Activated CD4-positive, alpha-beta T cell treated with anti-CD3 and anti-CD28 coated beads for 36 hours (primary cell): ENCODE measurements at regions not wholly inside any gene's neighbourhood (a gene's known extent, or its start where the extent isn't known, plus 50 kb on each side); places are given as distances from the start of the nearest gene placed in this dataset.
"Not testable (repeated sequence)": the region's sequence is repeated elsewhere in the genome, so short reads cannot be mapped to it uniquely, and the experiment has no call there.

Experiments
- ATAC-seq: fragments of 200-7000 bp; cut with Tn5 transposase; one replicate; pipeline ENCODE4 v1.10.0; 2021; ENCODE audit warnings: mild to moderate bottlenecking, moderate library complexity
- CTCF ChIA-PET: fragments of 350-600 bp; sonication (Branson Sonifier 250); formaldehyde crosslinking; loops from one replicate; lab custom pipeline; 2021; ENCODE audit warnings: antibody characterized with exemption; lab: Charles Lee
- POLR2A ChIA-PET: fragments of 350-600 bp; sonication (Branson Sonifier 250); formaldehyde crosslinking; loops from one replicate; lab custom pipeline; 2021; ENCODE audit warnings: antibody characterized with exemption, inconsistent platforms; lab: Charles Lee
- DNase-seq: peaks from one replicate; pipeline ENCODE4 v3.0.0-alpha.2; 2020
- H3K27ac Mint-ChIP-seq: one replicate; pipeline ENCODE4 v1.8.0; 2021; ENCODE audit warnings: mixed read lengths
- H3K27me3 Mint-ChIP-seq: one replicate; pipeline ENCODE4 v1.8.0; 2021; ENCODE audit warnings: mixed read lengths
- H3K36me3 Mint-ChIP-seq: one replicate; pipeline ENCODE4 v1.8.0; 2021; ENCODE audit warnings: low read depth, mixed read lengths
- H3K4me1 Mint-ChIP-seq: one replicate; pipeline ENCODE4 v1.8.0; 2021; ENCODE audit warnings: mixed read lengths
- H3K4me3 Mint-ChIP-seq: one replicate; pipeline ENCODE4 v1.8.0; 2021; ENCODE audit warnings: mild to moderate bottlenecking, moderate library complexity, mixed read lengths
- H3K9me3 Mint-ChIP-seq: one replicate; pipeline ENCODE4 v1.8.0; 2021; ENCODE audit warnings: low read depth, mixed read lengths
- intact Hi-C, 2 experiments: fragments of 100-400 bp; cut with DNase I in 1 of 2; cut with micrococcal nuclease in 1 of 2; formaldehyde crosslinking; loops; one replicate each; pipeline versions ENCODE4 v1.14.2 to v1.15.1; 2022 to 2024; cut with DNase I, micrococcal nuclease

- ChIA-PET CTCF (no interaction called here), POLR2A (no interaction called here)
- Mint-ChIP-seq H3K9me3 (peaks cover 6% of the 10 kb centered on the region), H3K27ac (no peak overlapping the region), H3K4me3 (no peak overlapping the region), H3K27me3 (no peaks in the 10 kb centered on the region), H3K36me3 (no peaks in the 10 kb centered on the region), H3K4me1 (no peaks in the 10 kb centered on the region)
- ATAC-seq (no peak), DNase-seq (no peak)
- intact Hi-C loops = no loop called here
Measured at GRCh38 chrX:78603908-78604307, 55.2 kb downstream of the RTL3 start.

GRCh38 chrX:78595901-78596502 lies 63.1 kb downstream of the RTL3 start:
- no peak for ATAC-seq
- H3K9me3 Mint-ChIP-seq = peaks cover 13% of the 10 kb centered on the region
- ChIA-PET CTCF (interaction anchor here (0.9 kb wide), 2 partner anchors 54 to 486 kb away, joined by 3 read pairs; no protein-coding TSS in a partner anchor), POLR2A (no interaction called here)
- H3K27me3 Mint-ChIP-seq = no peaks in the 10 kb centered on the region
- peak; percentile 10 for DNase-seq
- no peaks in the 10 kb centered on the region for H3K36me3 Mint-ChIP-seq
- no peak overlapping the region for H3K27ac Mint-ChIP-seq
- no peak overlapping the region for H3K4me3 Mint-ChIP-seq
- intact Hi-C loops = loop anchor here in 1 of 2 experiments (10.0 kb wide), 1 partner anchor 489 kb away; no protein-coding TSS in a partner anchor
- H3K4me1 Mint-ChIP-seq = no peaks in the 10 kb centered on the region

- DNase-seq (no peak), ATAC-seq (no peak)
- Mint-ChIP-seq H3K36me3 (no peaks in the 10 kb centered on the region), H3K4me3 (no peak overlapping the region), H3K27me3 (no peaks in the 10 kb centered on the region), H3K27ac (no peak overlapping the region), H3K4me1 (no peaks in the 10 kb centered on the region), H3K9me3 (peaks cover 7% of the 10 kb centered on the region)
- intact Hi-C loops = loop anchor here in 1 of 2 experiments (10.0 kb wide), 1 partner anchor 491 kb away; no protein-coding TSS in a partner anchor
- ChIA-PET POLR2A (no interaction called here), CTCF (no interaction called here)
Measured at GRCh38 chrX:78593701-78594100, 65.4 kb downstream of the RTL3 start.

GRCh38 chrX:78592030-78592429 lies 67.1 kb downstream of the RTL3 start:
- H3K4me1 Mint-ChIP-seq = no peaks in the 10 kb centered on the region
- CTCF ChIA-PET = no interaction called here
- no peak overlapping the region for H3K27ac Mint-ChIP-seq
- H3K4me3 Mint-ChIP-seq = no peak overlapping the region
- H3K9me3 Mint-ChIP-seq = peaks cover 7% of the 10 kb centered on the region
- DNase-seq (no peak), ATAC-seq (no peak)
- POLR2A ChIA-PET = no interaction called here
- no peaks in the 10 kb centered on the region for H3K36me3 Mint-ChIP-seq
- no peaks in the 10 kb centered on the region for H3K27me3 Mint-ChIP-seq
- intact Hi-C loops = loop anchor here in 1 of 2 experiments (10.0 kb wide), 1 partner anchor 493 kb away; no protein-coding TSS in a partner anchor

GRCh38 chrX:78574306-78574705 lies 84.8 kb downstream of the RTL3 start:
- no peaks in the 10 kb centered on the region for H3K9me3 Mint-ChIP-seq
- ChIA-PET POLR2A (no interaction called here), CTCF (no interaction called here)
- H3K27me3 Mint-ChIP-seq = no peaks in the 10 kb centered on the region
- H3K36me3 Mint-ChIP-seq = no peaks in the 10 kb centered on the region
- H3K27ac Mint-ChIP-seq = no peak overlapping the region
- intact Hi-C loops = no loop called here
- ATAC-seq (no peak), DNase-seq (no peak)
- H3K4me1 Mint-ChIP-seq = peaks cover 5% of the 10 kb centered on the region
- H3K4me3 Mint-ChIP-seq = no peak overlapping the region

- Mint-ChIP-seq H3K27me3 (no peaks in the 10 kb centered on the region), H3K9me3 (no peaks in the 10 kb centered on the region), H3K36me3 (no peaks in the 10 kb centered on the region), H3K27ac (no peak overlapping the region), H3K4me1 (peaks cover 5% of the 10 kb centered on the region), H3K4me3 (no peak overlapping the region)
- intact Hi-C loops = no loop called here
- CTCF ChIA-PET = interaction anchor here (0.6 kb wide), 1 partner anchor 72 kb away, joined by 3 read pairs; no protein-coding TSS in a partner anchor
- ATAC-seq = no peak
- no peak for DNase-seq
- POLR2A ChIA-PET = no interaction called here
Measured at GRCh38 chrX:78573630-78574029, 85.5 kb downstream of the RTL3 start.

- intact Hi-C loops = no loop called here
- DNase-seq = no peak
- CTCF ChIA-PET = no interaction called here
- Mint-ChIP-seq H3K36me3 (no peaks in the 10 kb centered on the region), H3K27me3 (no peaks in the 10 kb centered on the region), H3K4me1 (peaks cover 5% of the 10 kb centered on the region), H3K9me3 (no peaks in the 10 kb centered on the region), H3K27ac (no peak overlapping the region), H3K4me3 (no peak overlapping the region)
- ATAC-seq = no peak
- POLR2A ChIA-PET = interaction anchor here (0.7 kb wide), 1 partner anchor 9 kb away, joined by 3 read pairs; no protein-coding TSS in a partner anchor
Measured at GRCh38 chrX:78571849-78572248, 87.3 kb downstream of the RTL3 start.

- H3K27ac Mint-ChIP-seq = no peak overlapping the region
Measured at GRCh38 chrX:78555401-78555980, 103.6 kb downstream of the RTL3 start.

GRCh38 chrX:78552628-78553027 lies 106.5 kb downstream of the RTL3 start:
- DNase-seq, ATAC-seq, H3K4me1 Mint-ChIP-seq, H3K9me3 Mint-ChIP-seq, POLR2A ChIA-PET, H3K27me3 Mint-ChIP-seq, H3K27ac Mint-ChIP-seq, H3K4me3 Mint-ChIP-seq, CTCF ChIA-PET, H3K36me3 Mint-ChIP-seq: not testable (repeated sequence)
- intact Hi-C loops = loop anchor here in 1 of 2 experiments (10.0 kb wide), 2 partner anchors 722 to 902 kb away; no protein-coding TSS in a partner anchor

More at GRCh38 chrX:78555401-78555980, 103.6 kb downstream of the RTL3 start:
- H3K9me3 Mint-ChIP-seq = peaks cover 3% of the 10 kb centered on the region
- no peak overlapping the region for H3K4me3 Mint-ChIP-seq
- ChIA-PET CTCF (interaction anchor here (0.6 to 1.9 kb wide), 13 partner anchors 96 to 896 kb away, joined by 3 to 10 read pairs (median 3); no protein-coding TSS in a partner anchor), POLR2A (interaction anchor here (0.6 kb wide), 1 partner anchor 317 kb away, joined by 3 read pairs; no protein-coding TSS in a partner anchor)
- ATAC-seq = no peak
- intact Hi-C loops = loop anchor here (1.0 to 10.0 kb wide), 7 partner anchors 331 to 899 kb away; no protein-coding TSS in a partner anchor
- H3K36me3 Mint-ChIP-seq = no peaks in the 10 kb centered on the region
- H3K4me1 Mint-ChIP-seq = peaks cover 2% of the 10 kb centered on the region
- H3K27me3 Mint-ChIP-seq = no peaks in the 10 kb centered on the region
- no peak for DNase-seq

GRCh38 chrX:78548012-78548411 lies 111.1 kb downstream of the RTL3 start:
- Mint-ChIP-seq H3K27me3 (no peaks in the 10 kb centered on the region), H3K36me3 (peaks cover under 1% of the 10 kb centered on the region), H3K4me1 (peaks cover 9% of the 10 kb centered on the region), H3K4me3 (no peak overlapping the region), H3K9me3 (peaks cover 9% of the 10 kb centered on the region), H3K27ac (no peak overlapping the region)
- POLR2A ChIA-PET = no interaction called here
- CTCF ChIA-PET = no interaction called here
- intact Hi-C loops = loop anchor here in 1 of 2 experiments (1.0 kb wide), 1 partner anchor 31 kb away; no protein-coding TSS in a partner anchor
- DNase-seq (no peak), ATAC-seq (peak; percentile 64)

GRCh38 chrX:78545233-78545632 lies 113.9 kb downstream of the RTL3 start:
- CTCF ChIA-PET = interaction anchor here (0.6 kb wide), 1 partner anchor 214 kb away, joined by 4 read pairs; no protein-coding TSS in a partner anchor
- POLR2A ChIA-PET = no interaction called here

More at GRCh38 chrX:78545233-78545632, 113.9 kb downstream of the RTL3 start:
- Mint-ChIP-seq H3K36me3 (peaks cover 2% of the 10 kb centered on the region), H3K27ac (no peak overlapping the region), H3K9me3 (peaks cover 12% of the 10 kb centered on the region), H3K4me3 (no peak overlapping the region), H3K4me1 (peaks cover 9% of the 10 kb centered on the region), H3K27me3 (no peaks in the 10 kb centered on the region)
- ATAC-seq = no peak
- DNase-seq = no peak
- intact Hi-C loops = no loop called here
